Fibroblast of skin of left biceps (primary cell): ENCODE measurements at regions not wholly inside any gene's neighbourhood (a gene's known extent, or its start where the extent isn't known, plus 50 kb on each side); places are given as distances from the start of the nearest gene placed in this dataset.
A peak's percentile ranks its signal among the peaks of the same experiment; 100 is the strongest.

ENCODE experiments used
- DNase-seq, 2 experiments: peaks; one replicate each; pipeline ENCODE4 v3.0.0-alpha.2; 2013; ENCODE audit warnings: low read depth in 2 of 2

DNA sequence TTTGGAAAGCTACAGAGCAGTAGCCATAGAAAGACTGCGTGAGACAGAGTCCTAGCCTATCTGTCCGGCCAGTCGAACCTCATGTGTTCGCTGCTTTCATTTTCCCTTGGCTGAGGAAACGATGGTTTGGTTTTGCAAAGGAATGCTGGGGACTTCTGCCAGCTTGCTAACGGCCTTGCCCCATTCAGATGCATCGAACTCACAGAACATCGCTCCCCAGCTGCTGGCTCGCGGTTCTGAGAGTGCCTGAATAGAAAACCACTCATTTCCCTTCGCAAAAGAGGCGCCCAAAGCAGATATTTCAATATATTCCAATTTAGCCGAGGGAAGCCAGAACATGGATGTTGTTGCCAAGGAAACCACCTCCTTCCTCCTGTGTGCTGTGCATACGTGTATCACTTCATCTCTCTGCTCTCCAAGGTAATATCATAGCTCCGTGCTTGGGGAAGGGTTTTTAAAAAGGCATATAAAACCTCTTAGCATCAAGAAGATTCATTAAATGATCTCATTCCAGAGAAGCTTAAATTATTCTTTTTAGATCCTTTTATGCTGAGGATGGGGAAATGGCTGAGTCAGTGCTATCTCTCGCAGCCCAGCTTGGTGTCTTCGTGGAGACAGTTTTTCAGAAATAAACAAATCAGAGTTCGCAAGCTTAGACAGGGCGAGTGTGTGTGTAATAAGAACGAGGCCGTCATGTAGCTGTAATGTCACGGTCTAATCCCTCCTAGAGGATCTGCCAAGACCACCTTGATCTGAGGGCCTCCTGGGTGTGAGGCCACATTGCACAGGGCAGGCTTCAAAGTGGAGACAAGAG is 215.2 kb downstream of the RPS24 start:
- peak; percentile 40 to 42 for DNase-seq

DNA sequence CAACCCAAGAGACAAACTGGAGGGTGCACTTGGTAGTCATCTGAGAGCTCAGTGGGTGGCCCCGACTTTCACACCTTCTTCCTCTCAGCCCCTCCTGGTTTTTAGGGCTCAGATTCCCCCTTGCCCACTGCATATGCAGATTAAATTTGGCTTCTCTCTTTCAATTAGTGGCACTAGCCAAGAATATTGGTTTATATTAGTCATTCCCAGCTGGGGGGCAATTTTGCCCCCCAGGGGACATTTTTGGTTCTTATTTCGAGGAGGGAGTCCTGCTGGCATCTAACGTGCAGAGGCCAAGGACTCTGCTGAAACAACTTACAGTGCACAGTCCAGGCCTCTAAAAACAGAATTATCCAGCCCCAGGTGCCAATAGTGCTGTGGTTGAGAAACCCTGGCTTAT is 216.0 kb downstream of the RPS24 start:
- no peak for DNase-seq

DNA sequence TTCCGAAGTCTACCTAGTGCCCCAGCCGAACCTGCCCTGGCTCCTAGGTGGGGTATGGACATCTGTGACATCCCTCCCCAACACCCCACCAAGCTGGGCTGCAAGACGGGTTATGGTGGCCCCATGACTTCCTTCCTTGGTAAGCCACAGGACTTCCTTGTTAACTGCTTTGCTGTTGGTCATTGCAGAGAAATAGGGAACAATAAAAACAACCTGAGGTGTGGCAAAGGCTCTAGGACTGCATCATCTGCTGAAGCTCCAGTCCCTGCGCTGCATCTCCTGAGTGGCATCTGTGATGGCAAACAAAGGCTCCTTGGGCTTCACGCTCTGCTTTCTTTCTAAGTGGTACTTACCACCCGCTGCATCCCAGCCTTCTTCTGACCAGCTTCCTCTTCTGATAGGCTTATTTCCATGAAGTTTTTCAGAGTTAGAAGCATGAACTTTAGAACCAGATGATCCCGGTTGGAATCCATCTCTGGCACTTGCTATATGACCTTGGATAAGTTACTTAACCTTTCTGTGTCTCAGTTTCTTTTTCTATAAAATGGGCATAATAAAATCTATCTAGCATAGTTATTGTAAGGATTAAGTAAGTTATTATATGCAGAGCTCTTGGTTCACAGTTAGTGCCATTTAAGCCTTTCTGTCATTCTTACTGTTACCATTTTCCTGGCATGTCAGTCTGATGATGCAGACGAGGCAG is 216.8 kb downstream of the RPS24 start:
- DNase-seq: no peak

DNA sequence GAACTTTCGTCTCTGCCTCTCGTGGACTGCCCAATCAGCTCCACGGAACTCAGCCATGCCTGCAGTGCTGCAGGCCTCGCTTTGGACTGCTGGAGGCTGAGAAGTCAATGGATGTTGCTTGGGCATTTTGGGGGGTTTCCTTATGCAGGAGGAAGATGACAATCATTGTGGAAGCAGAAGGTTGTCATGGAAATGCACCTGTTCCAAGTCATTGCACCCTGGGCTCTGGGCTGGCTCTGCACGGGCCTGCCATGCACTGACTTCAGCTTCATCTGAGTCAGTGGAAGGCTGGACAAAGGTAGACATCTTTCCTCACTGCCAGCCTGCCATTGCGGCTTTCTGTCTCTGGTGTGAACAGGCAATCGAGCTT is 217.3 kb downstream of the RPS24 start:
- DNase-seq: no peak

DNA sequence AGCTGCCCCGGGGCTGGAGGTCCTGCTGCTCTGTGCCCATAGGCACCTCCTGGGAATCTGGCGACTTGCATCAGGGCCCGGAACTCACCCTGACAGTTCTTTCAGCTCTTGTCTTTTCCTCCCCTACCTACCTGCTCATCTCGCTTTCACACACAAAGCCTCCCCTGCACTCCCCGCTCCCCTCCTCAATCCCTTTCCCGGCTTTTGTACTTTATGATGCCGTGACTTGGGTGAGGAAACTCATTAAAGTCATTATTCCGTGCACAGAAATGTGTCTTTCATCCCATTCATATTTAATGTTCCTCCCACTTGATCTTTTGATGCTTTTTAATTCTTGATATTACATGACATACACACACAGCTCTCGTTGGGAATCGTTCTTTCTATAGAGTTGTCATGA is 218.6 kb downstream of the RPS24 start:
- DNase-seq: no peak

DNA sequence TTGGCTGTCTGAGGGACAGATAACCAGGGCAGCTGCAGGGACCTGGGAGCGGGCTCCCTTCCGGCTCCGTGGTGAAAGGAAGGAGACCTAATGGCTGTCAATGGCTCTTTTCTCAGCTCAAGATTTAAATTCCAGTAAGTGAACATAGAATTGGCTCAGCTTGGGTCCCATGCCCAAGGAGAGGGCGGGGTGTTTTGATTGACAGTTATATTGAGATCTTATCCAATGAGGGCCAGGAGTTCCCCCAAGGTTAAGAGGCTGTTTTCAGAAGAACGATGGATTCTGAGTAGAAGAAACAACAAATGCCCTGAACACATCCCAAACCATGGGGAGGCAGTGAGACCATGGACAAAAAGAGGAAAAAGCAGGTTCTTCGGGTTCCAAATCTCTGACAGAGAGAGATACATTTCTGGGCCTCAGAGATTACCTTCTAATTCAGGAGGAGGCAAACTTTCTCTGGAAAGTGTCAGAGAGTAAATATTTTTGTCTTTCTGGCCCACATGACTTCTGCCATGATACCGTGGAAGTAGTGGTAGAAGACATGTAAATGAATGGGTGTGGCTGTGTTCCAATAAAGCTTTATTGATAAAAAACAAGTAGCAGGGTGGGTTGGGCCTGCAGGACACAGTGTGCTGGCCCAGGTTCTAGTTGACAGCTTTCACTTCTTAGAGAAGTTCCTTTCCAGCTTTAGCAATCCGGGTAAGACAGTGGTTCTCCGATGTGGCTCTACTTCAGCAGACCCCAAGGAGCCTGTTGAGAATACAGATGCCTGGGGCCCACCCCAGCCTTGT is 219.6 kb downstream of the RPS24 start:
- DNase-seq: no peak

DNA sequence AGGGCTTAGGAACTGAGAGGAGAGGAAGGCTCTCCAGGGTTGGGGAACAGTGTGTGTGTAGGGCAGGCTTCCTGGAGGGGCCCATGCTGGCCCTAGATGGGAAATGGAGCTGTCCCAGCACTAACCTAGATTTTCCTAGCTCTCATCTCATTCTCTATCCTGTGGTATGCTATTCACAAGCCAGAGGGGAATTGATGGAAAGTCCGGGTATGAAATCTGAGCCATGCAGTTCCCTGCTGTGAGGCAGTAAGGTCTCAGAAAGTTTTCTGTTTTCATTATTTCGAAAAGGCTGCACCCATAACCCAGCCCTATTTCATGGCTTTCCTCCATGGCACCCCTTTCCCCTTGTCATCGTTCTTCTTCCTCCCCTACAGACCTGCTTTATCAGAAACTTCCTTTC is 220.3 kb downstream of the RPS24 start:
- no peak for DNase-seq

- DNase-seq: no peak
Observed at GRCh38 chr10:78255214-78255613, 221.6 kb downstream of the RPS24 start.

DNA sequence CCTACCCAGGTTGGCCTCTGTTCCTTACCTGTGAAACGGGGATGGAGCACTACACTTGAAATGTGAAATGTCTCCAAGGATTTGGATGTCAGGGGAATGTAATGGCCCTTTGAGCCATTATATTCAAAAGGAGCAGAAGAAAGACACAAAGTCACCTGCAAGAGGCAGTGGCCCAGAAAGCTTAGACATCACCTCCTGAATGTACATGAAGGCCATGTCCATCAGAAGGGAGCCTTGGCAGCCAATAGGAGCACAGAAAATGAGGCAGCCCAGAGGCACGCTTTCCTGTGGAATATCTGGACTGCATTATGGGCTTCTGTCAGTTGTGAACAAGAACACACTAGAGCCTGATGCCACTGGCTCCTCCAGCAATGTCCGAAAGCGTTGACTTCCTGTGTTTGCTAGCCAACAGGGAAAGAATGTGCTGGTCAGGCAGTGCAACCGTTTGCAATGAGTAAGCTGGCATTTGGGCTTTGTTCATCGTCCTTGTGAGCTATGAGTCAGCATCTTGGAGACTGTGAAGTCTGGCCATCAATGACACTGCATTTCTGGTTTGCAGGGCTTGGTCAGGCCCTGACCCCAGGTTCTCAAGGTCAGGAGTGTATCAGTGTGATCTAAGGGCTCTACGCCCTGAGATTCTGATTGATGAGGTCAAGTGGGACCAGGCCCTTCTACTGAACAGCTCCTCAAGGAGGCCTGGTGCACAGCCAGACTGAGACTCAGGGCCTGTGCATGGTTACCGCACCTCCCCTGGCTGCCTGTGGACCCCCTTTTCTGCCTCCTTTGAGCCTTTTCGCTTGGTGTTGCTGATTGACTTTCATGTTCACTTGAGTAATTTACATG is 222.4 kb downstream of the RPS24 start:
- DNase-seq: peak; percentile 77 to 81

- no peak for DNase-seq
Observed at GRCh38 chr10:78258323-78259030, 224.8 kb downstream of the RPS24 start.

DNA sequence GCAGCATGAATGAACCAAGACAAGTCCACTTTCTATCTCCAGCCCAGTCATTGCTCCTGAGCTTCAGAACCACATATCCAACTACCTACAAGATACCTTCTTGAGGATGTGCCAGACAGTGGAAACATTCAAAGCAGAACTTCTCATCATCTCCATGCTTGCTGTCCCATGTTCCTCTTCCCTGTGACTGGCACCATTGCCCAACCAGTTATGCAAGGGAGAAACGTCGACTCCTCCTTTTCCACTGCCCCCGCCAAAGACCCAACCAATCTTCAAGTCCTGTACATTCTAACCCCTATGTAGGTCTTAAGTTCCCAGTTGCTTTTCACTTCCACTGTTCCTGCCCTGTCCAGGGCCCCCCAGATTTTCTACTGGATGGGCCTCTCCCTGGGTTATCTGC is 225.7 kb downstream of the RPS24 start:
- DNase-seq: no peak

- no peak for DNase-seq
Observed at GRCh38 chr10:78260141-78260540, 226.5 kb downstream of the RPS24 start.

DNA sequence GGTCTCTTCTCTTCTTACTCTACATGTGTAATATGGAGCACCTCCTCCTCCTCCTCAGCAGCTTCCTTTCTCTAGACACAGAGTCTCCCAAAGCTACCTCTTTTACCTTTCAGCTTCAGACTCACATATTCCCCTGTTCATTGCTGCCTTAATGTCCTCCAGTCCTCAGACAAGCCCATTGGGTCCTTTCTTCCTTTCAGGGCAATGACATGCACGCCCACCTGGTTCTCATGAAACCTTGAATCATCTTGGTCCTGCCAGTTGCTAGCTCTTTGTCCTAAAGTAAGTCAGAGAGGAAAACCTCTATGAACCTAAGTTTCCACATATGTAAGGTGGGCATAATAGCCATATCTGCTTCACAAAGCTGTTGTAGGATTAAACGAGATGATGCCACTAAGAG is 227.0 kb downstream of the RPS24 start:
- no peak for DNase-seq

DNA sequence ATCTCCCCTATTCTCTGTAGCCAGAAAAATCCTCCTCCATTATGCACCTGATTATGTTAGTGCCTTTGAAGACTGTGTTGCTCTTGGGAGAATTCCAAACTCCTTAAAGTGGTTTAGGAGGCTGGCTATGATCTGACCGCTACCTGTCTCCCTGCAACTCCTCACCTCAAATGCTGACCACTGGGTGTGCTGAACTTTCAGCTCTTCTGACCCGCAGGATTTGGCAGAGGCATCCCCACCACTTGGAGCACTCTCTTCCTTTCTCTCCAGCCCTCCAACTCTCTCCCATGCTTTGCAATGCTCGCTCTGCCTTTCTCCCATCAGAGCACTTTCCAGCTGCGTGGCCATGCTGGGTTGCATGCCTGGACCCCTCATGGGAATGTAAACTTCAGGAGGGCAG is 227.6 kb downstream of the RPS24 start:
- DNase-seq: no peak

DNA sequence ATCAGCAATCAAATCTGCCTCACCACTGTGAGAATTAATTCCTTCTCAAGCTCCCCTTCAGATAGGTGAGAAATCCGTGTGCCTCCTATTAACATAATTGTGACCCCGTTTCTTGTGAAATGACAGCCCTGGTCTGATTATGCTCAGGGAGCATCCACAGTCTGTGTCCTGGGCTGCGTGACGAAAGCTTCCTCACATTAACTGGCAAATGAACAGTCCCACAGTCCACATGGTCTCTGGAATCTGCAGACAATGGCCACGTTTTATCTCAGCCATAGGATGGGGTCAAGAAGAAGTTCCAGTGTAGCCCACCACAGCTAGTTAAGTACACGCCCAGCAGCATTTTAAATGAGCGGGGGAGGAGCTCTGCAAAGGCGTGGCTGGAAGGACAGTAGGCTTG is 229.2 kb downstream of the RPS24 start:
- no peak for DNase-seq

- DNase-seq: peak; percentile 66 to 69
Observed at GRCh38 chr10:78263521-78263988, 229.9 kb downstream of the RPS24 start.

DNA sequence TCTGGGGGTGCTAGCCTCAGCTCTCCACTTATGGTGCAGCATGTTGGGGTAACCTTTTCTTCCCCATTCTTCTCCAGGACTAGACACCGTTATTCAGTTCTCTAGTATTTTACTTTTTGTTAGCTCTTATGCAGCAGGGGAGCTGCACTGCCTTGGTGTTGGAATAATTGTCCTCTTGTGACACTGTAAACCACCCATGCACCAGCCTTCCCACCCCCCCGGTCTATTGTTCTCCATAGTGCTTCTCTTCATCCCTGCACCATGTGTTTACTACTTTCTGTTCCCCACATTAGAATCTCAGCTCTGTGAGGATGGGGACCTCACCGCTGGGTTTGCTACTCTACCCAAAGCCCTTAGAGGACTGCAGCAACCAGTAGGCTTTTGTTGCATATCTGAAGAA is 230.7 kb downstream of the RPS24 start:
- DNase-seq: no peak

DNA sequence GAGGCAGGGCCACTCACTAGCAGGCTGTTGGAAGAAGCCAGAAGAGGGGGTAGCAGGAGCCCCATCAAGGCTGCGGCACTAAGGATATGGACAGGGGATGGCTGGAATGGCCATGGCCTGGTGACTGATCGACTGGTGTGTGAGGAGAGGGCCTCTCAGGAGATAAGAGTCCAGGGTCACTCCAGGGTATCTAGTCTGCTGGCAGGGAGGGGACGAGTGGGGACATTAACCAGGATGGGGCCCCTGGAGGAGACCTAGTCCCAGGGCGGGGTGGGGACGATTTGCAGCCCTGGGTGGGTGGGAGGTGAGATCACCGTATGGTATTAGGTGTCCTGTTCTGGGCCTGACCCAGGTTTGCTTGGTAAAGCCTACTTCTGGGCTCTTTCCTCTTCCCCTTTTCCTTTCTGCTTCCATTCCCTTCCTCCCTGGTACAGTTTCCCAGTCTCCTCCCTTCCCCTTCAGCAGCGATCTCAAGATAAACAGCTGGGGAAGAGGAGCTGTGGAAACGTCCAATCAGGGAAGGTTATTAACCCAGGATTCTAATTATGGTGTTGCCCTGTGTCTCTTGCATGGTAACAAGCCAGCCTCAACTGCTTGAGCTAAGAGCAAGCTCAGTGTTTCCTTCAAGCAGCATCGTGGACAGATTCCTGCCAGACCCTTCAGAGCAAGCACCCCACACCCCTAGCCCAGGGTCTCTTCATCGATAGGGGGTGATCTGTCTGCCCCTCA is 233.2 kb downstream of the RPS24 start:
- DNase-seq: no peak

GRCh38 chr10:78267598-78267997 is 233.9 kb downstream of the RPS24 start:
- DNase-seq: no peak

DNA sequence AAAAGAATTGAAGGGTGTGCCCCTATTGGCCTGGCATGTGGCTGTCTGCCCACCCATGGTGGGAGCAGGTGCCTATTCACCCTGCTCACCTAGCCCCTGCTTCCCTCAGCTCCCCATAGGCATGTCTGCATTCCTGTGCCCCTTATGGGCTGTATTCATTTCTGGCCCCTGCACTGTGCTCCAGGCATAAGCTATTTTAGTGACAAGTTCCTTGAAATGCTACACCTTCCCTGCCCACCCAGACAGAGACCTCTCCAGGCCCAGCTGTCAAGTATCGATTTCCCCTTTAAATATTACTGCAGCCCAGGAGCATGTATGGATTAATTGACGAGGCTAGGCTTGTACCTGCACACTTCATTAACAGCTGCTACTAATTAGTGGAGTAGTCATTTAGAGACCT is 235.4 kb downstream of the RPS24 start:
- DNase-seq: no peak
